SK-N-SH (cell line): ENCODE measurements at regions not wholly inside any gene's neighbourhood (a gene's known extent, or its start where the extent isn't known, plus 50 kb on each side); places are given as distances from the start of the nearest gene placed in this dataset.

Source experiments
- CTCF ChIA-PET: fragments of 300-600, 350-600 bp; formaldehyde crosslinking; extraction: SDS; loops from one replicate; lab custom pipeline; 2021; lab: Yijun Ruan, JAX
- POLR2A ChIA-PET: fragments of 350-600 bp; sonication (Branson Sonifier 250); formaldehyde crosslinking; extraction: SDS; loops from one replicate; lab custom pipeline; 2020; ENCODE audit warnings: antibody characterized with exemption, inconsistent platforms; lab: Yijun Ruan, JAX
- DNase-seq: peaks from one replicate; pipeline ENCODE4 v3.0.0; 2012
- H2AFZ ChIP-seq: fragments of 200-600 bp; sonication (generic); 2 replicates; pipeline ENCODE4 v1.8.1; 2016; ENCODE audit warnings: antibody characterized with exemption, mild to moderate bottlenecking, low read depth
- H3F3A ChIP-seq: fragments of 200-600 bp; sonication (generic); replicated peaks from 2 replicates; pipeline ENCODE3; 2016; ENCODE audit warnings: antibody characterized with exemption, mild to moderate bottlenecking; ENCODE audit not compliant: insufficient read depth
- H3K27ac ChIP-seq, 2 experiments: fragments of 200-500 bp in 1 of 2; fragments of 200-600 bp in 1 of 2; sonication (Bioruptor generic) in 1 of 2; sonication (generic), shearing (Covaris generic) in 1 of 2; 2 replicates each; pipeline versions ENCODE4 v1.5.1 to v1.6.1; 2014 to 2016; ENCODE audit warnings: low read depth in 2 of 2, inconsistent platforms in 1 of 2, low read length in 1 of 2, mild to moderate bottlenecking in 1 of 2, mixed read lengths in 1 of 2
- H3K27me3 ChIP-seq: fragments of 200-600 bp; sonication (generic), shearing (Covaris generic); 2 replicates; pipeline ENCODE4 v1.6.1; 2016; ENCODE audit warnings: mixed run types; ENCODE audit not compliant: insufficient read depth
- H3K36me3 ChIP-seq, 2 experiments: fragments of 200-500 bp in 1 of 2; fragments of 200-600 bp in 1 of 2; sonication (Bioruptor generic) in 1 of 2; sonication (generic) in 1 of 2; replicated peaks in 1 of 2; 2 replicates each; pipeline versions ENCODE3 to v1.5.1; 2014 to 2016; ENCODE audit warnings: low read length in 1 of 2, mild to moderate bottlenecking in 1 of 2; ENCODE audit not compliant: insufficient read depth in 2 of 2, control insufficient read depth in 1 of 2
- H3K4me1 ChIP-seq, 2 experiments: fragments of 200-500 bp in 1 of 2; fragments of 200-600 bp in 1 of 2; sonication (Bioruptor generic) in 1 of 2; sonication (generic), shearing (Covaris generic) in 1 of 2; 2 replicates each; pipeline versions ENCODE4 v1.5.1 to v1.6.1; 2014 to 2016; ENCODE audit warnings: low read depth in 1 of 2, low read length in 1 of 2, mixed run types in 1 of 2; ENCODE audit not compliant: insufficient read depth in 2 of 2, control insufficient read depth in 1 of 2
- H3K4me2 ChIP-seq: fragments of 200-600 bp; sonication (generic), shearing (Covaris generic); 2 replicates; pipeline ENCODE4 v1.6.1; 2017; ENCODE audit warnings: mixed run types
- H3K4me3 ChIP-seq, 2 experiments: fragments of 200-500 bp in 1 of 2; fragments of 200-600 bp in 1 of 2; sonication (Bioruptor generic) in 1 of 2; sonication (generic), shearing (Covaris generic) in 1 of 2; 2 replicates each; pipeline versions ENCODE4 v1.5.1 to v1.8.1; 2014 to 2016; ENCODE audit warnings: low read depth in 2 of 2, inconsistent platforms in 1 of 2, low read length in 1 of 2, mild to moderate bottlenecking in 1 of 2, mixed read lengths in 1 of 2, moderate library complexity in 1 of 2
- H3K79me2 ChIP-seq: fragments of 200-600 bp; sonication (generic); 2 replicates; pipeline ENCODE4 v1.8.1; 2017; ENCODE audit warnings: mild to moderate bottlenecking; ENCODE audit not compliant: insufficient read depth
- H3K9ac ChIP-seq: fragments of 200-600 bp; sonication (generic); 2 replicates; pipeline ENCODE4 v1.6.1; 2017; ENCODE audit warnings: mixed run types
- H3K9me2 ChIP-seq: fragments of 200-600 bp; sonication (generic); 2 replicates; pipeline ENCODE4 v1.6.1; 2017; ENCODE audit warnings: mixed run types
- H3K9me3 ChIP-seq: fragments of 200-600 bp; sonication (generic); 2 replicates; pipeline ENCODE4 v1.6.1; 2017; ENCODE audit warnings: mixed run types, mild to moderate bottlenecking, moderate library complexity
- H4K20me1 ChIP-seq: fragments of 200-600 bp; sonication (generic); 2 replicates; pipeline ENCODE4 v1.6.1; 2017; ENCODE audit warnings: mild to moderate bottlenecking, mixed run types; ENCODE audit not compliant: insufficient read depth
- CHD2 ChIP-seq: fragments of 150-350 bp; IDR thresholded peaks from 2 replicates; pipeline ENCODE4 v1.6.1; 2018; ENCODE audit warnings: low read length; ENCODE audit not compliant: partially characterized antibody
- CTCF ChIP-seq: fragments of 200-600 bp; sonication (generic); IDR thresholded peaks from 2 replicates; pipeline ENCODE4 v1.6.1; 2017; ENCODE audit warnings: antibody characterized with exemption, mild to moderate bottlenecking, moderate library complexity
- ELF1 ChIP-seq: IDR thresholded peaks from 2 replicates; pipeline ENCODE4 v1.4.0; 2012
- EP300 ChIP-seq, 2 experiments: IDR thresholded peaks; 2 replicates each; pipeline versions ENCODE4 v1.4.0 to v1.6.1; 2012; ENCODE audit warnings: borderline replicate concordance in 1 of 2, low read depth in 1 of 2, low read length in 1 of 2
- FOSL2 ChIP-seq: IDR thresholded peaks from 2 replicates; pipeline ENCODE4 v1.4.0; 2012; ENCODE audit warnings: low read depth, mild to moderate bottlenecking, moderate library complexity, borderline replicate concordance
- GABPA ChIP-seq: IDR thresholded peaks from 2 replicates; pipeline ENCODE4 v1.4.0; 2012; ENCODE audit warnings: low read depth, mild to moderate bottlenecking
- GATA2 ChIP-seq: sonication (generic); formaldehyde crosslinking; IDR thresholded peaks from 2 replicates; pipeline ENCODE4 v1.5.0; 2020; ENCODE audit warnings: mild to moderate bottlenecking, missing genetic modification reagents
- IRF3 ChIP-seq: fragments of 150-350 bp; IDR thresholded peaks from 2 replicates; pipeline ENCODE4 v1.6.1; 2016; ENCODE audit warnings: mild to moderate bottlenecking, low read depth, low read length
- MXI1 ChIP-seq: IDR thresholded peaks from 2 replicates; pipeline ENCODE4 v1.6.1; 2012; ENCODE audit warnings: mild to moderate bottlenecking, low read depth, low read length, improper control_type of control experiment
- PBX3 ChIP-seq: IDR thresholded peaks from 2 replicates; pipeline ENCODE4; 2012
- POLR2AphosphoS5 ChIP-seq: IDR thresholded peaks from 2 replicates; pipeline ENCODE4 v1.6.1; 2012; ENCODE audit warnings: low read depth, low read length
- RXRA ChIP-seq: IDR thresholded peaks from 2 replicates; pipeline ENCODE4 v1.4.0; 2012; ENCODE audit warnings: low read depth, mild to moderate bottlenecking, borderline replicate concordance
- SIN3A ChIP-seq: IDR thresholded peaks from 2 replicates; pipeline ENCODE4 v1.6.1; 2012; ENCODE audit warnings: low read depth, mild to moderate bottlenecking, low read length, moderate library complexity, borderline replicate concordance
- SMC3 ChIP-seq: IDR thresholded peaks from 2 replicates; pipeline ENCODE4 v1.6.1; 2012; ENCODE audit warnings: low read depth, low read length, improper control_type of control experiment
- TAF1 ChIP-seq: IDR thresholded peaks from 2 replicates; pipeline ENCODE4 v1.6.1; 2012; ENCODE audit warnings: low read depth, mild to moderate bottlenecking, low read length, moderate library complexity, borderline replicate concordance
- TCF12 ChIP-seq: IDR thresholded peaks from 2 replicates; pipeline ENCODE4 v1.4.0; 2012
- YY1 ChIP-seq: IDR thresholded peaks from 2 replicates; pipeline ENCODE4 v1.4.0; 2012; ENCODE audit warnings: low read depth, mild to moderate bottlenecking
- ZBTB33 ChIP-seq: IDR thresholded peaks from 2 replicates; pipeline ENCODE4 v1.4.0; 2012; ENCODE audit warnings: low read depth, borderline replicate concordance
- WGBS: methylation state at CpG from one replicate; pipeline ENCODE4 v1.1.6; 2017; ENCODE audit warnings: low lambda C conversion rate; 5-methylcytosine and 5-hydroxymethylcytosine counted together

GRCh38 chr12:131542351-131542750, 168.5 kb upstream of the SFSWAP start:
- 21% methylated on average over 4 of the region's 4 CpGs for WGBS
- Histone ChIP-seq H2AFZ (no peak overlapping the region), H3K27me3 (no peaks in the 10 kb centered on the region), H3K9ac (no peak overlapping the region), H3K79me2 (no peaks in the 10 kb centered on the region), H3F3A (no peaks in the 10 kb centered on the region), H3K9me2 (no peaks in the 10 kb centered on the region), H3K4me1 (peaks cover 0 to 3% of the 10 kb centered on the region in 2 experiments; a peak in 1 of 4 replicates), H3K36me3 (no peaks in the 10 kb centered on the region), H3K27ac (no peak overlapping the region), H4K20me1 (no peaks in the 10 kb centered on the region), H3K9me3 (no peaks in the 10 kb centered on the region; the same call in 1 of the 2 replicates), H3K4me2 (no peak overlapping the region), H3K4me3 (no peak overlapping the region)
- TF ChIP-seq CHD2: no peak
- TF ChIP-seq IRF3: no peak
- no peak for TF ChIP-seq PBX3
- no peak for TF ChIP-seq ZBTB33
- ChIA-PET POLR2A (no interaction called here), CTCF (interaction anchor here (0.6 to 1.8 kb wide), 3 partner anchors 11 to 437 kb away, joined by 3 to 4 read pairs (median 3); no protein-coding TSS in a partner anchor)
- no peak for DNase-seq

GRCh38 chr12:131543040-131543439, 167.8 kb upstream of the SFSWAP start:
- POLR2A ChIA-PET: no interaction called here
- H3K4me2 ChIP-seq: no peak overlapping the region

GRCh38 chr12:131547555-131547954, 163.3 kb upstream of the SFSWAP start:
- no peaks in the 10 kb centered on the region for H3K4me1 ChIP-seq
- H2AFZ ChIP-seq: no peak overlapping the region
- DNase-seq: no peak
- H3K27me3 ChIP-seq: no peaks in the 10 kb centered on the region
- ChIA-PET CTCF (no interaction called here), POLR2A (interaction anchor here (0.7 kb wide), 1 partner anchor 30 kb away, joined by 3 read pairs; no protein-coding TSS in a partner anchor)
- no peaks in the 10 kb centered on the region for H3K79me2 ChIP-seq
- no peaks in the 10 kb centered on the region for H3K36me3 ChIP-seq
- no peaks in the 10 kb centered on the region for H3F3A ChIP-seq
- H3K9ac ChIP-seq: no peak overlapping the region
- WGBS: 15% methylated on average over 4 of the region's 6 CpGs
- H3K4me2 ChIP-seq: no peak overlapping the region
- H3K27ac ChIP-seq: no peak overlapping the region
- H3K9me3 ChIP-seq: no peaks in the 10 kb centered on the region
- no peaks in the 10 kb centered on the region for H3K9me2 ChIP-seq
- TF ChIP-seq EP300 (IDR thresholded peaks at IDR 0.05; ENCODE audit: borderline replicate concordance in 1 of 2, low read depth in 1 of 2, low read length in 1 of 2) (no peak), FOSL2 (no peak), SMC3 (no peak), ELF1 (no peak), TCF12 (no peak), GABPA (no peak), CTCF (no peak), MXI1 (no peak), GATA2 (CRISPR knock-in tag) (no peak), TAF1 (no peak), SIN3A (no peak), POLR2AphosphoS5 (no peak)
- no peak overlapping the region for H3K4me3 ChIP-seq
- no peaks in the 10 kb centered on the region for H4K20me1 ChIP-seq

More at GRCh38 chr12:131543040-131543439, 167.8 kb upstream of the SFSWAP start:
- H3K9ac ChIP-seq: no peak overlapping the region
- no peaks in the 10 kb centered on the region for H4K20me1 ChIP-seq
- H3K9me2 ChIP-seq: no peaks in the 10 kb centered on the region
- H3K27me3 ChIP-seq: no peaks in the 10 kb centered on the region
- no peaks in the 10 kb centered on the region; the same call in 1 of the 2 replicates for H3K9me3 ChIP-seq
- DNase-seq: no peak
- CTCF ChIA-PET: interaction anchor here (0.8 kb wide), 1 partner anchor 61 kb away, joined by 3 read pairs; no protein-coding TSS in a partner anchor
- H3K79me2 ChIP-seq: no peaks in the 10 kb centered on the region
- H2AFZ ChIP-seq: no peak overlapping the region
- no peak for TF ChIP-seq RXRA
- TF ChIP-seq FOSL2: no peak
- no peak for TF ChIP-seq YY1
- TF ChIP-seq TAF1: no peak
- H3K36me3 ChIP-seq: no peaks in the 10 kb centered on the region
- no peaks in the 10 kb centered on the region for H3F3A ChIP-seq
- H3K27ac ChIP-seq: no peak overlapping the region
- H3K4me1 ChIP-seq: no peaks in the 10 kb centered on the region
- H3K4me3 ChIP-seq: no peak overlapping the region
- WGBS: 39% methylated on average over 5 of the region's 5 CpGs
